ENCODE measurements at regions not wholly inside any gene's neighbourhood (a gene's known extent, or its start where the extent isn't known, plus 50 kb on each side); places are given as distances from the start of the nearest gene placed in this dataset.
A peak's percentile ranks its signal among the peaks of the same experiment; 100 is the strongest.
"Not testable (repeated sequence)": the region's sequence is repeated elsewhere in the genome, so short reads cannot be mapped to it uniquely, and the experiment has no call there.

- ATAC-seq (no peak), DNase-seq (no peak)
- CTCF ChIA-PET, result interaction anchor here (0.7 to 1.6 kb wide), 3 partner anchors 10 to 259 kb away, joined by 3 to 4 read pairs (median 3); no protein-coding TSS in a partner anchor
- H3K36me3 Mint-ChIP-seq (ENCODE audit: low read depth), result no peaks in the 10 kb centered on the region
- no peak overlapping the region for H3K4me3 Mint-ChIP-seq
- no peaks in the 10 kb centered on the region for H3K9me3 Mint-ChIP-seq
- intact Hi-C loops (cut with micrococcal nuclease), result no loop called here
- no peak overlapping the region for H3K27ac Mint-ChIP-seq
- peaks cover 34% of the 10 kb centered on the region for H3K27me3 Mint-ChIP-seq
- POLR2A ChIA-PET, result no interaction called here
- no peak for TF ChIP-seq CTCF (IDR thresholded peaks at IDR 0.05)
- peaks cover 2% of the 10 kb centered on the region for H3K4me1 Mint-ChIP-seq (ENCODE audit: low read depth)
Observed at GRCh38 chr7:39825401-39825980, 124.6 kb upstream of the CDK13 start.

GRCh38 chr7:39826166-39826565, 123.9 kb upstream of the CDK13 start:
- H3K36me3 Mint-ChIP-seq (ENCODE audit: low read depth), result no peaks in the 10 kb centered on the region

GRCh38 chr7:39827571-39827970, 122.5 kb upstream of the CDK13 start:
- DNase-seq (no peak), ATAC-seq (no peak)
- peaks cover 39% of the 10 kb centered on the region for H3K27me3 Mint-ChIP-seq
- no peak overlapping the region for H3K27ac Mint-ChIP-seq
- no peak for TF ChIP-seq CTCF (IDR thresholded peaks at IDR 0.05)
- no peaks in the 10 kb centered on the region for H3K9me3 Mint-ChIP-seq
- H3K4me1 Mint-ChIP-seq (ENCODE audit: low read depth), result peaks cover 2% of the 10 kb centered on the region
- intact Hi-C loops (cut with micrococcal nuclease), result no loop called here
- ChIA-PET POLR2A (no interaction called here), CTCF (interaction anchor here (0.7 to 1.0 kb wide), 2 partner anchors 66 to 247 kb away, joined by 3 to 4 read pairs; no protein-coding TSS in a partner anchor)
- no peak overlapping the region for H3K4me3 Mint-ChIP-seq
- H3K36me3 Mint-ChIP-seq (ENCODE audit: low read depth), result no peaks in the 10 kb centered on the region

More at GRCh38 chr7:39826166-39826565, 123.9 kb upstream of the CDK13 start:
- no peak for TF ChIP-seq CTCF (IDR thresholded peaks at IDR 0.05)
- ATAC-seq, result no peak
- intact Hi-C loops (cut with micrococcal nuclease), result no loop called here
- no peak for DNase-seq
- no peak overlapping the region for H3K27ac Mint-ChIP-seq
- peaks cover 34% of the 10 kb centered on the region for H3K27me3 Mint-ChIP-seq
- H3K9me3 Mint-ChIP-seq, result no peaks in the 10 kb centered on the region
- H3K4me1 Mint-ChIP-seq (ENCODE audit: low read depth), result peaks cover 2% of the 10 kb centered on the region
- POLR2A ChIA-PET, result no interaction called here
- no peak overlapping the region for H3K4me3 Mint-ChIP-seq
- CTCF ChIA-PET, result interaction anchor here (0.7 to 1.3 kb wide), 2 partner anchors 10 to 259 kb away, joined by 3 read pairs; no protein-coding TSS in a partner anchor

- Mint-ChIP-seq H3K4me3 (no peak overlapping the region), H3K36me3 (ENCODE audit: low read depth) (no peaks in the 10 kb centered on the region), H3K4me1 (ENCODE audit: low read depth) (peaks cover 5% of the 10 kb centered on the region), H3K27me3 (peaks cover 42% of the 10 kb centered on the region), H3K27ac (no peak overlapping the region), H3K9me3 (no peaks in the 10 kb centered on the region)
- POLR2A ChIA-PET, result no interaction called here
- CTCF ChIA-PET, result interaction anchor here (1.2 kb wide), 1 partner anchor 248 kb away, joined by 4 read pairs; no protein-coding TSS in a partner anchor
- intact Hi-C loops (cut with micrococcal nuclease), result no loop called here
- no peak for DNase-seq
- ATAC-seq, result no peak
- no peak for TF ChIP-seq CTCF (IDR thresholded peaks at IDR 0.05)
Observed at GRCh38 chr7:39829028-39829427, 121.0 kb upstream of the CDK13 start.

- POLR2A ChIA-PET, result interaction anchor here (0.6 to 1.2 kb wide), 2 partner anchors 99 to 262 kb away, joined by 3 to 4 read pairs; no protein-coding TSS in a partner anchor
- no peak overlapping the region for H3K27ac Mint-ChIP-seq
- DNase-seq (no peak), ATAC-seq (no peak)
- intact Hi-C loops (cut with micrococcal nuclease), result no loop called here
- H3K27me3 Mint-ChIP-seq, result peaks cover 48% of the 10 kb centered on the region
- H3K4me3 Mint-ChIP-seq, result no peak overlapping the region
- H3K9me3 Mint-ChIP-seq, result no peaks in the 10 kb centered on the region
- no peaks in the 10 kb centered on the region for H3K36me3 Mint-ChIP-seq (ENCODE audit: low read depth)
- peaks cover 3% of the 10 kb centered on the region for H3K4me1 Mint-ChIP-seq (ENCODE audit: low read depth)
- CTCF ChIA-PET, result interaction anchor here (0.8 to 2.4 kb wide), 4 partner anchors 22 to 252 kb away, joined by 3 to 6 read pairs (median 4); no protein-coding TSS in a partner anchor
- TF ChIP-seq CTCF (IDR thresholded peaks at IDR 0.05), result no peak
Observed at GRCh38 chr7:39832519-39833085, 117.5 kb upstream of the CDK13 start.

- H3K9me3 Mint-ChIP-seq; H3K4me1 Mint-ChIP-seq (ENCODE audit: low read depth); H3K27ac Mint-ChIP-seq; intact Hi-C loops (cut with micrococcal nuclease); H3K36me3 Mint-ChIP-seq (ENCODE audit: low read depth): not testable (repeated sequence)
- H3K27me3 Mint-ChIP-seq, result peaks cover 42% of the 10 kb centered on the region
- peak; percentile 93 for ATAC-seq
- peak; percentile 59 for DNase-seq
- ChIA-PET CTCF (interaction anchor here (1.2 to 2.4 kb wide), 3 partner anchors 22 to 253 kb away, joined by 3 to 6 read pairs (median 6); no protein-coding TSS in a partner anchor), POLR2A (interaction anchor here (1.2 kb wide), 1 partner anchor 100 kb away, joined by 4 read pairs; no protein-coding TSS in a partner anchor)
- peak overlapping the region; percentile 41 for H3K4me3 Mint-ChIP-seq
Observed at GRCh38 chr7:39833180-39833799, 116.8 kb upstream of the CDK13 start.

Data from activated CD8-positive, alpha-beta T cell treated with anti-CD3 and anti-CD28 coated beads for 36 hours (primary cell).